ENCODE measurements at regions not wholly inside any gene's neighbourhood (a gene's known extent, or its start where the extent isn't known, plus 50 kb on each side); places are given as distances from the start of the nearest gene placed in this dataset.

DNA sequence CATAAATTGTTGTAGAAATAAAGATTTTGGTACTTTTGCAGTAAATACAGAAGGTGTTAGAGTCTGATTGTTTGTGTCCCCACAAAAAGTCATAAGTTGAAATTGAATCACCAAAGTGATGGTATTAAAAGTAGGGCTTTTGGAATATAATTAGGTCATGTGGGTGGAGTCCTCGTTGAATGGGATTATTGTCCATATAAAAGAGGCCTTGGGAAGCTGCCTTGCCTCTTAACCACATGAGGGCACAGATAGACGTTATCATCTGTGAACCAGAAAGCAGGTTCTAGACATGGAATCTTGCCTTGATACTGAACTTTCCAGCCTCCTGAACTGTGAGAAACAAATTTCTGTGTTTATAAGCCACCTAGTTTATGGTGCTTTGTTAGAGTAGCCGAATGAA, 186.8 kb downstream of the PRR20E start (continued):
- no peak for TF ChIP-seq ZBTB49 (tag by site-specific recombination; IDR thresholded peaks at IDR 0.05; ENCODE audit: low read depth)
- no peak for TF ChIP-seq ZNF548 (tag by site-specific recombination; IDR thresholded peaks at IDR 0.05)
- TF ChIP-seq, protein P1, sequence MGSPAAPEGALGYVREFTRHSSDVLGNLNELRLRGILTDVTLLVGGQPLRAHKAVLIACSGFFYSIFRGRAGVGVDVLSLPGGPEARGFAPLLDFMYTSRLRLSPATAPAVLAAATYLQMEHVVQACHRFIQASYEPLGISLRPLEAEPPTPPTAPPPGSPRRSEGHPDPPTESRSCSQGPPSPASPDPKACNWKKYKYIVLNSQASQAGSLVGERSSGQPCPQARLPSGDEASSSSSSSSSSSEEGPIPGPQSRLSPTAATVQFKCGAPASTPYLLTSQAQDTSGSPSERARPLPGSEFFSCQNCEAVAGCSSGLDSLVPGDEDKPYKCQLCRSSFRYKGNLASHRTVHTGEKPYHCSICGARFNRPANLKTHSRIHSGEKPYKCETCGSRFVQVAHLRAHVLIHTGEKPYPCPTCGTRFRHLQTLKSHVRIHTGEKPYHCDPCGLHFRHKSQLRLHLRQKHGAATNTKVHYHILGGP (tag by site-specific recombination; IDR thresholded peaks at IDR 0.05), result no peak
- TF ChIP-seq ZNF785 (tag by site-specific recombination; IDR thresholded peaks at IDR 0.05), result no peak

GRCh38 chr13:57375876-57376275, 208.9 kb downstream of the PRR20E start:
- Histone ChIP-seq H3K4me3 (ENCODE audit: low read depth, low read length) (no peak overlapping the region), H3K36me3 (ENCODE audit: control insufficient read depth in 2 of 2, insufficient read depth in 1 of 2, low read length in 2 of 2) (no peaks in the 10 kb centered on the region), H3K9me3 (ENCODE audit: control insufficient read depth, insufficient read depth, low read depth, low read length) (no peaks in the 10 kb centered on the region), H3K4me1 (ENCODE audit: control insufficient read depth, insufficient read depth, low read length) (no peaks in the 10 kb centered on the region), H3K27ac (ENCODE audit: extremely low read depth, low read depth, low read length) (no peak overlapping the region)
- POLR2A ChIA-PET, result no interaction called here
- CTCF ChIA-PET, result no interaction called here
- TF ChIP-seq SP7 (tag by site-specific recombination; IDR thresholded peaks at IDR 0.05) (no peak), ZNF837 (tag by site-specific recombination; IDR thresholded peaks at IDR 0.05) (no peak), ZNF214 (tag by site-specific recombination; IDR thresholded peaks at IDR 0.05; ENCODE audit: borderline replicate concordance) (no peak), ZNF654 (tag by site-specific recombination; IDR thresholded peaks at IDR 0.05; ENCODE audit: low read depth) (no peak), ELK4 (IDR thresholded peaks at IDR 0.05; ENCODE audit: borderline replicate concordance, low read depth, low read length) (no peak), ZNF280C (tag by site-specific recombination; IDR thresholded peaks at IDR 0.05) (no peak), ZNF48 (tag by site-specific recombination; IDR thresholded peaks at IDR 0.05) (no peak), ZNF791 (tag by site-specific recombination; IDR thresholded peaks at IDR 0.05) (no peak), ZSCAN23 (tag by site-specific recombination; IDR thresholded peaks at IDR 0.05) (no peak), ZNF629 (tag by site-specific recombination; IDR thresholded peaks at IDR 0.05) (no peak), GLIS1 (tag by site-specific recombination; IDR thresholded peaks at IDR 0.05) (no peak), ZNF133 (tag by site-specific recombination; IDR thresholded peaks at IDR 0.05) (no peak), OSR2 (tag by site-specific recombination; IDR thresholded peaks at IDR 0.05) (no peak), ZNF394 (tag by site-specific recombination; IDR thresholded peaks at IDR 0.05; ENCODE audit: borderline replicate concordance) (no peak)

GRCh38 chr13:57408312-57408711, 223.2 kb upstream of the PCDH17 start:
- H3K9me3 ChIP-seq (ENCODE audit: control insufficient read depth, insufficient read depth, low read depth, low read length), result no peaks in the 10 kb centered on the region
- no peaks in the 10 kb centered on the region for H3K36me3 ChIP-seq (ENCODE audit: control insufficient read depth in 2 of 2, insufficient read depth in 1 of 2, low read length in 2 of 2)
- H3K4me3 ChIP-seq (ENCODE audit: low read depth, low read length), result no peak overlapping the region
- no peak overlapping the region for H3K27ac ChIP-seq (ENCODE audit: extremely low read depth, low read depth, low read length)
- CTCF ChIA-PET, result no interaction called here
- H3K4me1 ChIP-seq (ENCODE audit: control insufficient read depth, insufficient read depth, low read length), result no peaks in the 10 kb centered on the region
- POLR2A ChIA-PET, result no interaction called here
- TF ChIP-seq ZFP37 (tag by site-specific recombination; IDR thresholded peaks at IDR 0.05) (no peak), MZF1 (tag by site-specific recombination; IDR thresholded peaks at IDR 0.05; ENCODE audit: borderline replicate concordance) (no peak), ZNF211 (tag by site-specific recombination; IDR thresholded peaks at IDR 0.05; ENCODE audit: low read depth) (no peak), REST (tag by site-specific recombination; IDR thresholded peaks at IDR 0.05) (no peak)

Data from HEK293 (cell line).